ENCODE measurements at regions not wholly inside any gene's neighbourhood (a gene's known extent, or its start where the extent isn't known, plus 50 kb on each side); places are given as distances from the start of the nearest gene placed in this dataset.
"Not testable (repeated sequence)": the region's sequence is repeated elsewhere in the genome, so short reads cannot be mapped to it uniquely, and the experiment has no call there.

- TF ChIP-seq EZH2phosphoT487 (IDR thresholded peaks at IDR 0.05; ENCODE audit: insufficient read depth, low read depth); EZH2 (IDR thresholded peaks at IDR 0.05; ENCODE audit: insufficient read depth, poor library complexity, severe bottlenecking): not testable (repeated sequence)
Observed at GRCh38 chr21:20236649-20237048, 761.6 kb upstream of the NCAM2 start.
